ENCODE measurements at regions not wholly inside any gene's neighbourhood (a gene's known extent, or its start where the extent isn't known, plus 50 kb on each side); places are given as distances from the start of the nearest gene placed in this dataset.

DNA sequence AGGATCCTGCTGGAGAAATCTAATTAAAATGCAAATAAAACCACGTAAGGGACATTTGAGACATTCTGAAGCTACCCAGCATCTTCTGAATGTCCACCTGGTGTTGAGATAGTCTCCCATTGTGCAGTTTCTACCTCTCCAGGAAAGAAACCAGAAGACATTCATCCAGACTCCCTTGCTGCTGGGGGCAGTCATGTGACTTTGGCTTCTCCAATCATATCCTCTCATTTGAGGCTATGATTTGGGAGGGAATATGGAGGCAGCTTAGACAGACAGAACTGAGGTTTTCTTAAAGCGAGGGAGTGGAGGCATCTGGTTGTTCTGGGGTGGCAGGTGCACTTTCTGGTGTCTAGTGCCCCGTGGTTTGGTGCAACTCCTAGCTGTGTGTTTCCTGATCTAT is 315.2 kb upstream of the SULF2 start:
- no peaks in the 10 kb centered on the region for H4K20me1 ChIP-seq (ENCODE audit: insufficient read depth, low read length)
- no peak overlapping the region for H3K27ac Mint-ChIP-seq
- H3K36me3 Mint-ChIP-seq: no peaks in the 10 kb centered on the region
- H3K4me3 ChIP-seq (replicated peaks in 1 of 3; ENCODE audit: low read depth in 2 of 3, low read length in 3 of 3): no peak overlapping the region
- intact Hi-C loops (cut with micrococcal nuclease): no loop called here
- H3K9me3 ChIP-seq (replicated peaks in 1 of 2; ENCODE audit: control insufficient read depth in 1 of 2, insufficient read depth in 1 of 2, low read length in 2 of 2): peaks cover 0 to 3% of the 10 kb centered on the region in 2 donors
- H3K4me3 Mint-ChIP-seq: no peak overlapping the region
- no peaks in the 10 kb centered on the region for H3K27me3 ChIP-seq (ENCODE audit: control insufficient read depth in 2 of 2, insufficient read depth in 2 of 2, low read length in 2 of 2)
- no peaks in the 10 kb centered on the region for H3K4me1 ChIP-seq (ENCODE audit: control insufficient read depth in 1 of 2, insufficient read depth in 2 of 2, low read length in 2 of 2)
- H3K4me2 ChIP-seq (replicated peaks; ENCODE audit: extremely low read depth, low read length, poor library complexity, severe bottlenecking): no peak overlapping the region
- DNase-seq: no peak
- peaks cover 7 to 11% (median 8%) of the 10 kb centered on the region in 3 donors for H3K27me3 Mint-ChIP-seq (ENCODE audit: low read depth in 3 of 3)
- H3K27ac ChIP-seq (ENCODE audit: low read depth in 1 of 2, low read length in 2 of 2): no peak overlapping the region
- peaks cover 5 to 13% (median 7%) of the 10 kb centered on the region in 7 donors for H3K9me3 Mint-ChIP-seq
- H2AFZ ChIP-seq (ENCODE audit: insufficient read depth, low read depth, low read length, poor library complexity, severe bottlenecking): no peak overlapping the region
- H3K79me2 ChIP-seq (ENCODE audit: insufficient read depth, low read length): no peaks in the 10 kb centered on the region
- no peak overlapping the region for H3K9ac ChIP-seq (ENCODE audit: insufficient read depth, low read length, poor library complexity, severe bottlenecking)
- TF ChIP-seq, protein P1, sequence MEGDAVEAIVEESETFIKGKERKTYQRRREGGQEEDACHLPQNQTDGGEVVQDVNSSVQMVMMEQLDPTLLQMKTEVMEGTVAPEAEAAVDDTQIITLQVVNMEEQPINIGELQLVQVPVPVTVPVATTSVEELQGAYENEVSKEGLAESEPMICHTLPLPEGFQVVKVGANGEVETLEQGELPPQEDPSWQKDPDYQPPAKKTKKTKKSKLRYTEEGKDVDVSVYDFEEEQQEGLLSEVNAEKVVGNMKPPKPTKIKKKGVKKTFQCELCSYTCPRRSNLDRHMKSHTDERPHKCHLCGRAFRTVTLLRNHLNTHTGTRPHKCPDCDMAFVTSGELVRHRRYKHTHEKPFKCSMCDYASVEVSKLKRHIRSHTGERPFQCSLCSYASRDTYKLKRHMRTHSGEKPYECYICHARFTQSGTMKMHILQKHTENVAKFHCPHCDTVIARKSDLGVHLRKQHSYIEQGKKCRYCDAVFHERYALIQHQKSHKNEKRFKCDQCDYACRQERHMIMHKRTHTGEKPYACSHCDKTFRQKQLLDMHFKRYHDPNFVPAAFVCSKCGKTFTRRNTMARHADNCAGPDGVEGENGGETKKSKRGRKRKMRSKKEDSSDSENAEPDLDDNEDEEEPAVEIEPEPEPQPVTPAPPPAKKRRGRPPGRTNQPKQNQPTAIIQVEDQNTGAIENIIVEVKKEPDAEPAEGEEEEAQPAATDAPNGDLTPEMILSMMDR (IDR thresholded peaks at IDR 0.05): no peak
- no peaks in the 10 kb centered on the region for H3K4me1 Mint-ChIP-seq
- 80% methylated on average over 2 of the region's 3 CpGs for WGBS (ENCODE audit: insufficient coverage)
- H3K36me3 ChIP-seq (replicated peaks in 1 of 2; ENCODE audit: control insufficient read depth in 1 of 2, insufficient read depth in 2 of 2, low read length in 2 of 2): no peaks in the 10 kb centered on the region

DNA sequence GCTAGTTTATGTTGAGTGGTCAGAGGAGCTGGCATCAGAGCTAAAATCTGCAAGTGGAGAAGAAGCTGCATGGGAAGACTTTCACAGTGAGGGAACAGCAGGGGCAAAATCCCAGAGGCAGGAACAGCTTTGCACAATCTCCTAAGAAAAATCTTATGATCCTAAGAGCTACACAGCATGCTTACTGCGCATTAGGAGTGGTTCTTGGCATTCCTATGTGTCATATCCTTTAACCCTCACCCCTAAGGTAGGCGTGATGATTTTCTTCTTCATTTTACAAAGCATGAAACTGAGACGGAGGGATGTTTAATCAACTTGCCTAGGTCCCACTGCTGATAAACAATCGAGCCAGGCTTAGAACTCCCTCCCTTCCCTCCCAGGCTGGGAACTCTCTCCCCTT is 313.6 kb upstream of the SULF2 start:
- TF ChIP-seq, protein P1 (IDR thresholded peaks at IDR 0.05): no peak
- Mint-ChIP-seq H3K36me3 (no peaks in the 10 kb centered on the region), H3K9me3 (peaks cover 6 to 13% (median 8%) of the 10 kb centered on the region in 7 donors), H3K4me1 (no peaks in the 10 kb centered on the region), H3K27me3 (ENCODE audit: low read depth in 3 of 3) (peaks cover 7 to 11% (median 8%) of the 10 kb centered on the region in 3 donors), H3K27ac (no peak overlapping the region), H3K4me3 (no peak overlapping the region)
- Histone ChIP-seq H3K9ac (ENCODE audit: insufficient read depth, low read length, poor library complexity, severe bottlenecking) (no peak overlapping the region), H3K4me2 (replicated peaks; ENCODE audit: extremely low read depth, low read length, poor library complexity, severe bottlenecking) (no peak overlapping the region), H2AFZ (ENCODE audit: insufficient read depth, low read depth, low read length, poor library complexity, severe bottlenecking) (no peak overlapping the region), H3K4me3 (replicated peaks in 1 of 3; ENCODE audit: low read depth in 2 of 3, low read length in 3 of 3) (no peak overlapping the region), H4K20me1 (ENCODE audit: insufficient read depth, low read length) (no peaks in the 10 kb centered on the region), H3K79me2 (ENCODE audit: insufficient read depth, low read length) (no peaks in the 10 kb centered on the region), H3K9me3 (replicated peaks in 1 of 2; ENCODE audit: control insufficient read depth in 1 of 2, insufficient read depth in 1 of 2, low read length in 2 of 2) (peaks cover 0 to 3% of the 10 kb centered on the region in 2 donors), H3K36me3 (replicated peaks in 1 of 2; ENCODE audit: control insufficient read depth in 1 of 2, insufficient read depth in 2 of 2, low read length in 2 of 2) (no peaks in the 10 kb centered on the region), H3K27ac (ENCODE audit: low read depth in 1 of 2, low read length in 2 of 2) (no peak overlapping the region), H3K4me1 (ENCODE audit: control insufficient read depth in 1 of 2, insufficient read depth in 2 of 2, low read length in 2 of 2) (no peaks in the 10 kb centered on the region), H3K27me3 (ENCODE audit: control insufficient read depth in 2 of 2, insufficient read depth in 2 of 2, low read length in 2 of 2) (no peaks in the 10 kb centered on the region)
- 70% methylated on average over 4 of the region's 4 CpGs for WGBS (ENCODE audit: insufficient coverage)
- intact Hi-C loops (cut with micrococcal nuclease): no loop called here
- no peak for DNase-seq

Measured in CD14-positive monocyte (primary cell).